ENCODE measurements at regions not wholly inside any gene's neighbourhood (a gene's known extent, or its start where the extent isn't known, plus 50 kb on each side); places are given as distances from the start of the nearest gene placed in this dataset.

DNA sequence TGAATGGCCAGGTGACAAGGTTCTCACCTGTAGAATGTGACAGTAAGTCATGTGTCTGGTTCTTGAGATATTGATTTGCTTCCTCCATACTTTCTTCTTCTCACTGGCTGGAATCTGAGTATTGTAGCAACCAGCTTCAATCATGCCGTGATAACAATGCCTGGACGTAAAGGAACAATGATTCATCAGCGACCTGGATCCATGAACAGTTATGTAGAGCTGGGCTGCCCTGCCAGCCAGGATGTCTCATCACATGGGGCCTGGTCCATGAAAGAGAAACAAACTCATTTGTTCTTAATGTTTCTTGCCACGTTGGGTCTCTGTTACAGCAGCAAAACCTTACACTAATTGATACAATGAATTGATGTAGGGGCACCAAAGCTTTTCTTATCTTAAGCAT, 627.2 kb downstream of the TOX3 start:
- DNase-seq (ENCODE audit: low read depth, low spot score): no peak

DNA sequence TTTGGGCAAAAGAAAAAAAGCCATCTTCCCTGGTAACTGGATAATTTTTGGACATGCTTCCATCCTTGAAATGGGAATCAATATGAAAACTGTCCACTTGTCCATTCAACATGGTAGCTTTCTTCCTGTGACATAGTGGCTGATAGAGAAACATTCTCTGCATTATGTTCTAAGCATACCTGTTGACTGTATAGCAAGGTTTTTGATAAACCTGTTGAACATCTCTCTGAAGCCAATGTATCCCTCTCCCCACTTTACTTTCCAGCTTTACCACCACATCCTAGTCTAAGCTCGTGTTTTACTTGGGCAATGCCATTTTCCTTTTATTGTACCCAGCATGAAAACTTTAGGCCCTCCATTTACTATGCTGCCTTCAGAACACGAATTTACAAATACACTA, 630.1 kb downstream of the TOX3 start:
- DNase-seq (ENCODE audit: low read depth, low spot score): no peak

DNA sequence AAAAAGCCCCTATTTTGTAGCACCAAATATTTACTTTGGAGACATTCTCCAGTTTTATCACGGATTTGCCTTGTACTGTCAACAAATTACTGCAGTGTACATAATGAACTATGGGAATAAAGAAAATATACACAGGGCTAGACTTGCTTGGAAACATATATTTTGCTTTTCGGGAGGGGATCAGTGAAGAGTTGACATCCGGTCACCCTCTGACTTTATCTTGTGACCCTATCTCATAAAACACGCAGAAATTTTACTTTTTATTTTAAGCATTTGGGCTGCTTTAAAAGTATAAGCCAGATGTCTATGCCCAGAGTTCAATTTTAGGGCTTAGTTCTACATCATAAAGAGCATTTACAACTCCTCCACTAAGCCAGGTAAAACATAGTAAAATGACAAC, 630.7 kb downstream of the TOX3 start:
- no peak for DNase-seq (ENCODE audit: low read depth, low spot score)

DNA sequence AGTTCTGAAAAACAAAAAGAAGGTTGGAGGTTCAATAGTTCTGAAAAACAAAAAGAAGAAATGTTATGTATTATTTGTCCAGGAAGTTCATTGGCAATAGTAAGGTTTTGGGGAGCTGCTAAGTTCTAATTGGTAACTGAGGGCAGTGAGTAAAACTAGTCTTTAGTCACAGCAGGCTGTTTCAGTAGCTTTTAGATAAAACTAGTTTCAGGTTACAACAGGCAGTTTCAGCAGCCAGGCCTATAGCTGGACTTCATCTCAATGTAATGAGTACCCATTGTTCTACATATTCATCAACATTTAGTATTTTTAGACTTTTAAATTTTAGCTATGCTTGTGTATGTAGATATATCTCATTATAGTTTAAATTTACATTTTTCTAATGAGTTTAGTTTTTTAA, 639.3 kb downstream of the TOX3 start:
- DNase-seq (ENCODE audit: low read depth, low spot score): no peak

DNA sequence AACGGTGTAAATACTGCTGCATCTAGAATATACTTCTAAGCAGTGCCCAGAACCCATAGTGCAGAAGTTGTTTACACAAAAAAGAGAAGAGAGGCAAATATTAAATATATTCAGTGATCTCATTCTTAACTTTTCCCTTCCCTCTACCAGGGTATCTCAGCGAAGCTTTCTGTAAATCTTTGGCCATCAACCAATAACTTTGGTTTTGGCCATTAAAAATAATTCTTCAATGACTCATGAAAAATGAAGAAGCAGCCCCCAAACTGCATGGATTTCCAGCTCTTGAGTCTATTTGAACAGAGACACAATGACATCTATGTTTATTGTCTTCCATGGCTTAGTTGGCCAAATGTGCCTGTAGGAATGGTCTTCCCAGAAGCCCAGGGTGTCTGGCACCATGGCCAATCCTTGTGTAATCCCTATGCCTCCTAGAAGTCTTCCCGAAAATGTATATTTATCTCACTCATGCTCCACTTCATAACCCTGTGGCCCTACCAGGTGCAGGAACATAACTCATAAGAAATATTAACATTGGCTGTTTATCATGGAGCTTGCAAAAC, 646.6 kb downstream of the TOX3 start:
- DNase-seq (ENCODE audit: low read depth, low spot score): no peak

DNA sequence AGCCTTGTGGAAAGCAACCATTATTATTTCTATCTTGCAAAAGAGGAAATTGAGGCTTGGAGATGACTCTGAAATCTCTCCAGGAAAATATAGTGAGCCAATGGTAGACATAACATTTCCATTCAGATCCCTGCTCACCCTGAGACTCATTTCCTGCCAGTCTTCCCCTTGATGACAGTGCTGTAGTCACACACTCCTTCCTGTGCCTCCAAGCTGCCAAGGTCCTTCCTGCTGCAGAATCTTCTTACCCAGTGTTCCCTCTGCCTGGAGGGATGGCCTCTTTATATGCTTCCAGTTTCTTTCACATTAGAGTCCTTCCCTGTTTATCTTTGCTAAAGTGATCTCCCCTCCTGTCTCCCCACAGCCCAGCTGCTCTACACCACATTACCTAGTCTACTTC, 648.1 kb downstream of the TOX3 start:
- no peak for DNase-seq (ENCODE audit: low read depth, low spot score)

DNA sequence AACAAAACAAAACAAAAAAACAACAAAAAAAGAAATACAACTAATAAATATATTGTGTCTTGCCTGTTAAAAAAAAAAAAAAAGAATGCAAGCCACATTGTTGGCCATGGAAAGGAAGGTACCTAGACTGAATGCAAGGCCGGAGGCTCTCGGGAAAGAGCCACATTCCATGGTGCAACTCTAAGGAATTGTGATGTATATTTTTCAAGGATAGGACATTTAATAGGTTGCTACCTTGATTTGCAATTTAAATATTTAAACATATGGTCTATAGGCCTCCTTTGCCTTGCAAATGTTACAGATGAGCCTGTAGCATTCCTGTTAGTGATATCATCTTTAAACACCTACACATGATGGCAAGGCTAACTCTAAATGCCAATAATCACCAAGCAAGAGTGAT, 650.9 kb downstream of the TOX3 start:
- DNase-seq (ENCODE audit: low read depth, low spot score): peak; percentile 61

DNA sequence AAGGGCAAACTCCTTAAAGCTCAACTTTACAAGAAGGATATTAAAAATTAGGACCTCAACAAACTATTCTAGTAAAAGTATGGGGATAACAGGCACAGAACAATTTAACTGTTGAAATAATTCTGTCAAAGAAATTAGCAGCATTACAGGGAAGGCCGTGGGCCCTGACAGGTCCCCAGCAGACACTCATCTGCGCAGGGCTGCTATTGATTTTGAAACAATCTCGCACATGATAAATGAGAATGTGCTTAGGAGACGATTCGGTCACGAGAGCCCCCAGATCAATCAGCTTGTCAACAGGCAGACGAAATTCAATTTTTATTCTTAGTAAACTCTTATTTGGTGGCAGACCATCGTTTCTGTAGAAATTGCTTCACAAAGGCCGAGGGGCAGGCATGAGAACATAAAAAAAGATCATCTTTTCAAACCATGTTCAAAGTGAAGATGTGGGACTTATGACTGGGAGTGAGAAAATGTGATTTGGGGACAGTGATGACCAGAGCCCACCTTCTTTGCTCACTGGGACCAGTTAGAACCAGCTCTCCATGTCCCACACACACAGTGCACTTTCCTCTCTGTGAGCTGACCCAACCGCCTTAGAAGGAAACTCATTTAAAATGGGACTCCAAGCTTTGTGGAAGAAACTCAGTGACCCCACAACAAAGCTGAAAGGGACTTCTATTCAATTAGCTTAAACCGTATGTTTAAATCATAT, 654.5 kb downstream of the TOX3 start:
- DNase-seq (ENCODE audit: low read depth, low spot score): no peak

DNA sequence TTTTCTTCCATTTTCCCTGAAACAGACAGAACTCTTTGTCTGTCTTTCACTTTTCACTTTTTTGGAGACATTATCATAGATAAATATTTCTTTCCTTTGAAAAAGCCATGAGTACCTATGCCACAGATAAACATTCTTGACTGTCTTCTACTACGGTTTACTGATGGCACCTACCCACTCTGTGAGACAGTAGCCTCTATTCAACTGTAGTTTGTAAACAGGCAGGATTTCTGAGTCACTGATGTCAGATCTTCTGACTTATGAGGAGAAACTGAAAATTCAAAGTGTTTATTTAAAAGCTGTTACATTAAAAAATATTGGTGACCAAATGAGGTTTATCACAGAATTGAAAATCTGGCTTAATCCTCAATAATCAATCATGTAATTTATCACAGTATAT, 658.4 kb downstream of the TOX3 start:
- no peak for DNase-seq (ENCODE audit: low read depth, low spot score)

DNA sequence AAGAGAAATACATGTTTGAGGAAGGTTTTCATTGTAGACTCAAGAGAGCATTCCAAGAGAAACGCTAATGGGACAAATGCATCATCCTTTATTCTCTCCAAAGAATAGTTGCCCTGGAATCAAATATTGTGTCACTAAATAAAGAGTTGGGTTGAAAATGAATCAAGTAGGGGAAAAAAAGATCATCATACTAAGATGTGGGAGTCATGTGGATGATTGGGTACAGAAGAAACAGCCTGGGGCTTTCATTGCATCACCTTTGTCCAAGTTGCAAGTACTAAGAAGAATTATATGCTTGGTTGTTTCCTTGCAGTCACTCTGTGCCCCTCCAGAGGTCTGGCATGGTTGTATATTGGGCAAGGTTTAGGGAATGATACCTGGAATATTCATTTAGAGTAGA, 658.9 kb downstream of the TOX3 start:
- DNase-seq (ENCODE audit: low read depth, low spot score): no peak

DNA sequence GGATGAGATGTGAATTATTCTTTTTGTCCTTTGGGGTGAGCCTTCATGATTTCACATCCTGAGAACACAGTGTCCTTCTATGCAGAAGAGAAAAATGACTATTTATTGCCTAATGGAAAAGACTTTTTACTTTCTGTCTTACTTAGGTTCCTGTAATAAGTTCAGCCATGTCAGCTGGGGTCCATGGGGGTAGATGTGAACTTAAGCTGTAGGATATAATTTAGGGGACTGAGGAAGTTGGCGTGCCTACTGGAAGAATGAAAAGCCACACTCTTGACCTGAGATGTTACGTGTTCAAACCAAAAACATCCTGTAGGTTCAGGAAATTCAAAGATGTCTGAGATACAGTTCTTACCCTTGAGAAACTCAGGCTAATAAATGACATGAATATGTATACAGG, 660.5 kb downstream of the TOX3 start:
- DNase-seq (ENCODE audit: low read depth, low spot score): no peak

DNA sequence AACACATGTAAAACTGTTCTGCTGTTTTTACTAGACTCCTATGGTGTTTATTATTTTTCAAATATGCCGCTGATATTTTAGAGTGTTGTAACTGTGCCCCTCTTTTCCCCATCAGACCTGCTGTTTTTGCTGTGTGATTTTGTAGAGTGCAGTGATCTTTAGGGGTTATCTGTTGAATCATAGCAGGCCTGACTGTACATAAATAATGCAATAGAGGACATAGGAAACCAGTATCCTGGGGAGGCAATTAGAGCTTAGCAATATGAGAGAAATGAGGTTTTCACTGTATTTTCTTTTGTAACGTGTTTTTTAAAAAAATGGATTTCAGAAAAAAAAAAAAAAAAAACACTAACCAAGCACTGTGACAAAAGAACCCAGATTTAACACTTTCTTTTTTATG, 662.2 kb downstream of the TOX3 start:
- no peak for DNase-seq (ENCODE audit: low read depth, low spot score)

DNA sequence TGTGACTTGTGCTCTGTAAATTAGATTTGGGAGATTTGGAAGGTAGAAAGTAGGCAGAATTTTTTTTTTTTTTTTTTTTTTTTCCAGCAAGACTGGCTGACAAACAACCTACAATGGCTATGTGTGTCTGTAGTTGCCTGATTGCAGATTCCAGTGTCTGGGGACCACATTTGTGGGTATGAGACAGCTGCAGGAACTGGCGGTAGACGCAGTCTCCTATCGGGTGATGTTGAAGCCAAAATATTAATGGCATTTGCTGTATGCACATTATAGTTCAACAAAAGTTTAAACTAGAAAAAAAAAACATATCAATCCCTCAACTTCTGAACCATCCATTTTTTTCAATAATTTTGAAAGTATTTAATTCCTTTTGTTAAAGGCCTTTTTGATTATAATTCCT, 665.2 kb downstream of the TOX3 start:
- DNase-seq (ENCODE audit: low read depth, low spot score): no peak

DNA sequence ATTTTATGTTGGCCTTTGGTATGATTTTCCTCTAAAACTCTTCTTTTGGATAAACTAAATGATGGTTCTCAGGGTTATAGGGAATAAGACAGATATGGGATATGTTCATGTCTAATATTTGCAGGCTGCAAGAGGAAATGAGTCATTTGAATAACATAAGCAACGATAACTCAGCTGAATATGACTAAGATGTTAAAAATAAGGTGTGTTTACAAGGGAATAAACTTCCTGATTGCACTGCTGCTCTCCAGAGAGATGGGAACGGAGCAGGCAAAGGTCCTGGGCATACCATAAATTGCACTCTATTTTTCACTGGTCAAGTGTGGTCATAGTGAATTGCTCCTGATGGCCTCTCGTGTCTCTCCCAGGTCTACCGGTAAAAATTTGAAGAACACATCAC, 666.2 kb downstream of the TOX3 start:
- no peak for DNase-seq (ENCODE audit: low read depth, low spot score)

DNA sequence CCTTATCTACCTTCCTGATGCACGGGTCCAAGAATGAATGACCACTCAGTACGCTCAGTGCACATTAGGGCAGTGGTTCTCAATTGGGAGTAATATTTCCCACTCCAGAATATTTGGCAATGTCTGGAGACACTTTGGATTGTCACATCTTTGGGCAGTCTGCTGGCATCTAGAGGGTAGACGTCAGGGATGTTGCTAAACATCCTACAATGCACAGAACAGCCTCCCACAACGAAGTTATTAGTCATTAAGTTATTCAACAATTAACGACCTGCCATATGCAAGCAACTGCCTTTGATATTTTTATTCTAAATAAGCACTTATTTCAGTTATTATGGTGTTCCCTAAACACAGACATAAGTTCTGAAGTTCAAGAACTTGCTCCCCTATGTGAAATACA, 669.3 kb downstream of the TOX3 start:
- no peak for DNase-seq (ENCODE audit: low read depth, low spot score)

DNA sequence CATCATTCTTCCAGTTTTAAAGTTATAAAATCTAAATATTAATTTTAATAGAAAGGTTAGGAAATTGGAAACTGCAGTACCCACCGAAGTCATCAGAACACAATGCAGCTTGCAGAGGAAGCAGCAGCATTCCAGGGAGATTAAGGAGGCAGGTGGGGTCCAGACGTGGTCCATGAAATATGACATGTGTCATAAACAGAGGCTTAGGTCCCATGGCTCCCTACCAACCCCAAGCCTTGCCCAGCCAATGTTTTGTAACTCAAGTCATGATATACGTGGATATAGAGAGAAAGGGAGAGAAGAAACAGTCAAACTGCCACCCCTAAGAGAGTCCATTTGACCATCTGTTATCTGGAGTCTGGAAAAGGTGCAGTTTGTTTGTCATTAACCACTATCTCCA, 670.0 kb downstream of the TOX3 start:
- DNase-seq (ENCODE audit: low read depth, low spot score): no peak

DNA sequence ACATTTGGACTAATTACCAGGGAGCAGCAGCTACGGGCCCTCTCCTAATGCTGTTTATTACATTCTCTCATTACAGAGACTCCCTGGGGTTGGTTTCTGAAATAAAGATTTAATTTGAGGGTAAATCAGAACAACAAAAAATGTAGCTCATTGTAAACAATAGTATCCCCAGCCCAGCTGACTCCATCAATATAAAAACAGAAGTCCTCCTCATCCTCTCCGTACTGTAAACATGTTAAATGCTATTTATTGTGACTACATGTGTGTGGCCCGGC, 670.4 kb downstream of the TOX3 start:
- DNase-seq (ENCODE audit: low read depth, low spot score): no peak

DNA sequence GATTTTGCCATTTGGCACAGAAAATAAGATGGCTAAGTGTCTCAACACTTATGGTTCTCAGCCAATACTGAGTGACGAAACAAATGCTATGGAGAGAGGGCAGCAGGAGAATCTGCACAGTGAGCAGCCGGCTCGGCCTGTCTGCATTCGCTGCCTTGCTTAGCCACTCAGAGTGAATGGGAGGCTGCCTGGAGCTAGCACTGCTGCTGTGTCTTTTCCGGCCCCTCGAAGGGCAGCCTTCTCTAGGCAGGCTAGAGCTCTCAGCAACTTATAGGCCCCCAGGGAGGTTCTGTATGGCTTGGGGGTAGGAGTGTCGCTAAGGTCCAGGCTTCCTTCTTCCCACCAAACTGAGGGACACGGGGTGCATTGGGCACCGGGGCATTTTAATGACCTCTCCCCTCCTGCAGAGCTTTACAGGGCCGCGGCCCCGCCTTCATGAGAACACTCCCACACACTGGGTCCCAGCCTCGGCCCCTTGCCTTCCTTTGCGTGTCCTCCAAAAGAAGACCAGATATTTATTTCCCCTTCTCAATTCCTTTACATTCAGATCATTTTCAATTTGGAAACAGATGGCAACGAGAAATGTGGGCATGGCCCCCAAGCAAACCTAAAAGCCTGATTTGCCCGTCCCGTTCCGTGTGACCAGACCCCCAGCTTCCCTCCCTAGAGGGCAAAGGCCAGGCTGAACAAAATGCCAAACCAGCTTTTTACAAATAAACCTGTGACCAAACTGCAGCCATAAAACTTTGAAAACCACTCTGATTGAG, 670.9 kb downstream of the TOX3 start:
- DNase-seq (ENCODE audit: low read depth, low spot score): no peak

DNA sequence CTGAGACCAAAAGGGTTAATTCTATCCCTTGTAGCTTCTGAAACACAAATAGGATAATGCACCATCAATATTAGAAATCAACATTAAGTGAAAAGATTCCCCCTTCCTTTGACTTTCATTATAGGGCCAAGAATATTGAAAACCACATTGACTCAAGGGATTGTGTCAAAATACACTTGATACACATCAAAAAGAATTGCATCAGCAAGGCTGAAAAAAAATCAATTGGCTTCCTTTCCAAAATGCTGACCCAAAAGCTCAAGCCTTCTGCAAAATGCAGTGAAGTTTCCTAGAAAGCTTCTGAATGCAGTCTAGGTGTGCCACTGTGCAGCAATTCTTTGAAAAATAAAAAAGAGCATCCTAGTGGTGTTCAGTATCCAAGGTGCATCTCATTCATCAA, 674.4 kb downstream of the TOX3 start:
- DNase-seq (ENCODE audit: low read depth, low spot score): no peak

DNA sequence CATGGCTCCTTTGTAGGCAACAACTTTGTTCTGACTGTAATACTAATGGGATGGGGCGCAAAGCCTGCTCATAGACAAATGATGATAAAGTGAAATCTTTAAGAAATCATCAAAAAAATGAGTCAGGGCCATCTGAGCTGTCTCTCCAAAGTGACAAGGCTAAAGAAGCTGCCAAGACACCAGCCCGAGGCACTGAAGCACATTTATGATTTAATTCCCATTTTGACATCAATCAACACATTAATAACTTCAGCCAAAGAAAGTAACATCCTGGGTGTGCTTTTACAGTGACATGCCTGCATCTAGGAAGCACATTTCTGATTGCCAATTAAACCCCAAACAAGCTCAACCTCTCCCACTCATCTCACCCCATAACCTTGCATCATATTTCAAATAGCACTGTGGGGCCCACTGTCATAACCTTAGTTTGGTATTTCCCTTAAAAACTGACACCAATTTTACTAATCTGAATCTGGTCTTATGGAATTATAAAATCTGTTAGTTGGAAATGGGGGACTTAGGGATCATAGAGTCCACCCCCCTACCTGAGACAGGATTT, 676.6 kb downstream of the TOX3 start:
- no peak for DNase-seq (ENCODE audit: low read depth, low spot score)

DNA sequence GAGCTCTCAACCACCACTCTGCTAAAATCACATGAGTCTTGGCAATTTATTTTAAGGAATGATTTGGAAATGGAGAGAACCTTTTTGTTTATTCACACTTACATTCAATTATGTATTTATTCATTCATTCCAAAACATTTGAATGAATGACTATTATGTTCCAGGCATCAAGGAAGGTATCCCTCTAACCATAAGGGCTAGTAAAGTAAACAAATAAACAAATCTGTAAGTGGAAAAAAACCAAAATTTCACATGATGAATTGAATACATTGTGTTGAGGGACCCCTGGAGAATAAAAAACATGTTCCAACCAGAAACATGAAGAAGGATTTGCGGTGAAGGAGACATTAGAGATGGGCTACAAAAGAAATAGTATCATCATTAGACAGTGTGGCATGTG, 677.8 kb downstream of the TOX3 start:
- no peak for DNase-seq (ENCODE audit: low read depth, low spot score)

DNA sequence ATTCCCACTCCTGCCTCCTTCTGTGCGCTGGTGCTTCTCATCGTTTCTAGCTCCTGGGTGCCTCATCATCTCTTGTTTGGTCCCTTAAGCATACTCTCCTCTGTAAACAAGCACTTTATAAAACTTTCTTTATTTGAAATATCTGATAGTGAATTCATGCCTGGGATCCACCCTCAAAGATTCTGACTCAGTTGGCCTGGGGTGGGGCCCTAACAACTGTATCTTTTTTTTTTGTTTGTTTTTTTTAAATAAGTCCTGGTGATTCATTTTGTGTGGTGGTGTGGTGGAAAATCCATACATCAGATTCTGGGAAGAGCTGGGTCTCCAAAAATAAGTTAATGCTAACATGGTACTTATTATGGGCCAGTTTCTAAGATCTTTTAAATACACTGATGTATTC, 678.3 kb downstream of the TOX3 start:
- DNase-seq (ENCODE audit: low read depth, low spot score): no peak

DNA sequence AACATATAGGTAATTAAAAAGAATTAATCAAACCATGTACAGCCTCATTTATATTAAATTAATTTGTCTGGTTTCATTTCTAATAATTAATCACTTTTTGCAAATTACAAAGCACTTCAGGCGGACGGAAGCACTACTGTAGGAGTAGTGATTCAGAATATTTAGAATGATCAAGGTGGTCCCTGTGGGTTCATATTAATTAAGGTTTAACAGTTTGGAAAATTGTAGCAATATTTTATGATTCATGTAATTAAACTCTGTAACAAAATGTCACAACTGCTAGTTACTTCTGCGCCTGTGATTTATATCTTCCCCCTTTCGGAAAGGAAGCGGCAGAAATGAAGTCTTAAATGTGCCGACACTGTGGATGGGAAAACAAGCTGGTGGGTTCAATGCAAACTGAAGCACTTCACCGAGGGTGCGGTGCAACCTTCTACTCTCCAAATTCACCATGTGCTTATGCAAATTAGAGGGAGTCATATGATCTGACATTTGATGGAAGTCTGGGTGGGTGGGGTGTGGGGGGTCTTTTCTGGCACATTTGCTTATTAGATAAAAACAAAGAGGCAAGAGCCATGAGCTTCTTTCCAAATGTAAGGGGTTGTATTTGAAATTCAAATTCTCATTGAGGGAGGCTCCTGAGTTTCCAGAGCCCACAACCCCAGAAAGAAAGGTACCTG, 679.4 kb downstream of the TOX3 start:
- no peak for DNase-seq (ENCODE audit: low read depth, low spot score)

All from iPS DF 19.7 (cell line).